Stomach smooth muscle (tissue), 2 donors: ENCODE measurements at regions not wholly inside any gene's neighbourhood (a gene's known extent, or its start where the extent isn't known, plus 50 kb on each side); places are given as distances from the start of the nearest gene placed in this dataset.

ENCODE experiments used
- H3K27ac ChIP-seq: one replicate; pipeline ENCODE4 v1.7.0; 2013; ENCODE audit warnings: mild to moderate bottlenecking, low read length, inconsistent platforms
- H3K27me3 ChIP-seq, 2 donors: one replicate each; pipeline ENCODE4 v1.7.0; 2013; ENCODE audit warnings: low read length in 2 of 2; ENCODE audit not compliant: insufficient read depth in 2 of 2, control insufficient read depth in 1 of 2
- H3K36me3 ChIP-seq, 2 donors: one replicate each; pipeline ENCODE4 v1.7.0; 2013; ENCODE audit warnings: low read length in 2 of 2; ENCODE audit not compliant: control insufficient read depth in 2 of 2, insufficient read depth in 2 of 2
- H3K4me1 ChIP-seq: one replicate; pipeline ENCODE4 v1.7.0; 2013; ENCODE audit warnings: low read length; ENCODE audit not compliant: control insufficient read depth, insufficient read depth
- H3K4me3 ChIP-seq, 2 donors: one replicate each; pipeline ENCODE4 v1.7.0; 2013; ENCODE audit warnings: low read length in 2 of 2
- H3K9ac ChIP-seq, 2 donors: one replicate each; pipeline ENCODE4 v1.7.0; 2013; ENCODE audit warnings: low read length in 2 of 2, mild to moderate bottlenecking in 1 of 2
- H3K9me3 ChIP-seq, 2 donors: one replicate each; pipeline ENCODE4 v1.7.0; 2013; ENCODE audit warnings: low read length in 2 of 2; ENCODE audit not compliant: control insufficient read depth in 2 of 2
- donor health status: healthy.
- donor health status: Pancreatic carcinoma.

DNA sequence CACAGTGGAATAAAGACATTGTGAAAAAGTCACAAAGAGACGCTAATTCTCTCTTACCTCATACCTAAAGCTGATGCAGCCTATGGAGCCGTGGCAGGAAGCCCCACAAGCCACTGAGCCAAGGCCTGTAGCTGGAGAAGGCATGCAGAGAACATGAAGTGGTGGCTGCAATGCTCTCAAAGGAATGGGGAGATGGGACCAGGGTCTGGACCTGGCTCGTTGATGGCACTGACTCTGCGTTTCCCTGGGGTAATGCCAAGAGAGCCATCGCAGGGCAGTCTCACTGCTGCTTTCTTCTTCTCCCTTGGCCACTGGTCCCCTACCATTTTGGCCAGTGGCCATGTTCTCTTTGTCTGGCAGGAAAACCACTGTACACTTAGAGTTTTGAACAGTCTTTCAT, 329.9 kb upstream of the ZMIZ1 start:
- Histone ChIP-seq H3K27ac (no peak overlapping the region), H3K9ac (no peak overlapping the region), H3K27me3 (no peaks in the 10 kb centered on the region), H3K4me1 (peaks cover 23% of the 10 kb centered on the region), H3K36me3 (no peaks in the 10 kb centered on the region), H3K9me3 (no peaks in the 10 kb centered on the region), H3K4me3 (no peak overlapping the region)

DNA sequence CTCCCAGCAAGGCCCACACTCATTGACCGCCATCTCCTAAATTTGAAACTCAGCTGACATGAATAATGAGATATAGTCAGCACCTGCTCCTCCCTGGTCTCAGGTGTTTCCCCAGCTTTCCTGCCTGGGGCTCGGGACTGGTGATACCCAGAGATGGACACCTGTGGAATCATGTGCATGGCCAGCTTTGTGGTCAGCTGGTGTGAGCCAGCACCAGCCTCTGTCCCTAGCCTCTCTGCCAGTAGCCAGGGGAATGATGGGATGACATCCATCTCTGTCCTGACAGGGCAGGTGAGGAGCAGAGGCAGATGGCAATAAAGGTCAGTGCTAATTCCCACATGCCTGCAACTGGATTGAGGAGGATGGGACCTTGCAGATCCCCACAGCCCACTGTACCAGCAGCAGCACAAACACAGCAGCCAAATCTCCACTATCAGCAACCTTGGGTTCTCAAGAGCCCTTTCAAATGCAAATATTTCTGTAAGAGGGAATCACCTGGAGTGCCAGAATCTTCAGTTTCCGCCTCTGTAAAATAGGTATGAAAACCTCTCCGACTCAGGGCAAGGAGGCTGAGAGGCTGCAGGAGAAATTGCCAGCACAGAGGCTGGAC, 329.2 kb upstream of the ZMIZ1 start:
- no peaks in the 10 kb centered on the region for H3K9me3 ChIP-seq
- H3K36me3 ChIP-seq: no peaks in the 10 kb centered on the region

GRCh38 chr10:78740976-78741915, 327.5 kb upstream of the ZMIZ1 start:
- H3K9ac ChIP-seq: no peak overlapping the region
- no peaks in the 10 kb centered on the region for H3K27me3 ChIP-seq
- H3K36me3 ChIP-seq: no peaks in the 10 kb centered on the region
- peaks cover 39% of the 10 kb centered on the region for H3K4me1 ChIP-seq
- no peak overlapping the region for H3K4me3 ChIP-seq
- H3K9me3 ChIP-seq: no peaks in the 10 kb centered on the region
- no peak overlapping the region for H3K27ac ChIP-seq

More for the DNA sequence above, 329.2 kb upstream of the ZMIZ1 start:
- Histone ChIP-seq H3K9ac (no peak overlapping the region), H3K4me1 (peaks cover 30% of the 10 kb centered on the region), H3K27me3 (no peaks in the 10 kb centered on the region), H3K4me3 (no peak overlapping the region), H3K27ac (no peak overlapping the region)

DNA sequence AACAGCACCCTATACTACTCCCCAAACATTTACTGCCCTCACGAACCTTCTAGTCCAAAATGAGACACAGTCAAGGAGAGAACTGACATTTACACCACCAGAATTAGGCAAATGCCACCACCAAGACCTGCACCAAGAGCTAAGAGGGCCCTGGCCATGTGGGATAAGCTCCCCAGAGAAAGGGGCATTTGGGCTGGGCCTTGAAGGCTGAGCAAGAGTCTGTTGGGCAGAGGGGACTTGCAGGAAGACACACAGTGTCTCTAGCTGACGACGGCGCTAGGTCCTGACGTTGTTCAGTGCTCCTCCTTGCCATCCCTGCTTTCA, 326.4 kb upstream of the ZMIZ1 start:
- no peaks in the 10 kb centered on the region for H3K36me3 ChIP-seq
- H3K9me3 ChIP-seq: no peaks in the 10 kb centered on the region
- peaks cover 39% of the 10 kb centered on the region for H3K4me1 ChIP-seq
- H3K27ac ChIP-seq: peak overlapping the region; percentile 60
- no peak overlapping the region for H3K9ac ChIP-seq
- H3K27me3 ChIP-seq: no peaks in the 10 kb centered on the region
- no peak overlapping the region for H3K4me3 ChIP-seq

GRCh38 chr10:78742730-78743615, 325.8 kb upstream of the ZMIZ1 start:
- peak overlapping the region in 1 of 2 donors; percentile 5 for H3K9ac ChIP-seq
- no peaks in the 10 kb centered on the region for H3K36me3 ChIP-seq
- H3K27ac ChIP-seq: peak overlapping the region; percentile 60
- peaks cover 39% of the 10 kb centered on the region for H3K4me1 ChIP-seq
- H3K9me3 ChIP-seq: no peaks in the 10 kb centered on the region
- H3K27me3 ChIP-seq: no peaks in the 10 kb centered on the region
- H3K4me3 ChIP-seq: no peak overlapping the region

DNA sequence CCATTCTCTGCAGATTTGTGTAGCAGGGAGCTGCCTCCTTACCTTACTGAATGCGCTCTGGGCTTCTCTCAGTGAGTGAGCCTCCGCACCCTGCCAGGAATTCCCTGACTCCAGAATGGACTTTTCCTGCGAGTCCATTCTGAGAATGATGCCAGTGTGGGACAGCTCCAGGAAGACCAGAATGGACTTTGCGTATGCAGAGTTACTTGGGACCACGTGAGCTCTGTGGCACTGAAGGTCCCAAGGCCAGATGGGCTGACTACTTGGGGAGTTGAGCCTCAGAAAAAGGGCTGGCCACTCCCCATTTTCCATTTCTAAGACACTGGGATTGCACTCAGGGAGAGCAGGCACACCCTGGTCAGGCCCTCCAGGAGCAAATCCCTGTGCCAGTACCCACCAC, 324.7 kb upstream of the ZMIZ1 start:
- Histone ChIP-seq H3K27me3 (no peaks in the 10 kb centered on the region), H3K36me3 (no peaks in the 10 kb centered on the region), H3K9me3 (no peaks in the 10 kb centered on the region), H3K27ac (no peak overlapping the region), H3K4me1 (peaks cover 39% of the 10 kb centered on the region), H3K4me3 (no peak overlapping the region), H3K9ac (no peak overlapping the region)

DNA sequence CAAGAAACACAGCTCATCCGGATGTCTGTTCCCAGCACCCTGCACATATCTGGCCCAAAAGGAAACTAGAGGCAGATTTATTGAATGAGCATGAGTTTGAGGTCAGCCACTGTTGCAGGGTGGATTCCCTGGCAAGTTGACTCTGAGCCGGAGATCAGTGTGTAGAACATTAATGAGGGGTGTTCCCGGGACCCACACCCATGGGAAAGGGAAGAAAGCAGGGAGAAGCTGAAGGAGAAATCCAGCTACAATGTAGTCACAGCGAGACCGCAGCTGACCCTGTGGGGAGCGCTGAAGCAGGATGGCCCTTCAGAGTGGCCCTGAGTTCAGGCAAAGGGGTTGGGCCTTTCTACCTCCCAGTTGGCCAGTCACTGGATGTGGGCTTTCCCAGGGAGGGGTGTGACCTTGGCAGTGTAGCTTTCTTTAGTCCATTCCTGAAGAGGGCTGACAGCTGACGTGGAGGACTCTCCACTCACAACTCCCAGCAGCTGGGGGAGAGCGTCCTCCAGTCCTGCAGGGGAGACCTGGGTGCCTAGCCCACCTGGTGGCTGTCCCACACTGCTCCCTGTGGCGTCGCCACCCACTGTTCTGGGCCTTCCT, 324.2 kb upstream of the ZMIZ1 start:
- H3K27ac ChIP-seq: no peak overlapping the region
- H3K27me3 ChIP-seq: no peaks in the 10 kb centered on the region
- no peak overlapping the region for H3K4me3 ChIP-seq
- H3K4me1 ChIP-seq: peaks cover 39% of the 10 kb centered on the region
- H3K9ac ChIP-seq: no peak overlapping the region
- no peaks in the 10 kb centered on the region for H3K36me3 ChIP-seq
- H3K9me3 ChIP-seq: no peaks in the 10 kb centered on the region

- Histone ChIP-seq H3K27me3 (no peaks in the 10 kb centered on the region), H3K4me1 (peaks cover 39% of the 10 kb centered on the region), H3K27ac (no peak overlapping the region), H3K36me3 (no peaks in the 10 kb centered on the region), H3K9me3 (no peaks in the 10 kb centered on the region), H3K4me3 (no peak overlapping the region), H3K9ac (no peak overlapping the region)
Measured at GRCh38 chr10:78745441-78745840, 323.3 kb upstream of the ZMIZ1 start.

DNA sequence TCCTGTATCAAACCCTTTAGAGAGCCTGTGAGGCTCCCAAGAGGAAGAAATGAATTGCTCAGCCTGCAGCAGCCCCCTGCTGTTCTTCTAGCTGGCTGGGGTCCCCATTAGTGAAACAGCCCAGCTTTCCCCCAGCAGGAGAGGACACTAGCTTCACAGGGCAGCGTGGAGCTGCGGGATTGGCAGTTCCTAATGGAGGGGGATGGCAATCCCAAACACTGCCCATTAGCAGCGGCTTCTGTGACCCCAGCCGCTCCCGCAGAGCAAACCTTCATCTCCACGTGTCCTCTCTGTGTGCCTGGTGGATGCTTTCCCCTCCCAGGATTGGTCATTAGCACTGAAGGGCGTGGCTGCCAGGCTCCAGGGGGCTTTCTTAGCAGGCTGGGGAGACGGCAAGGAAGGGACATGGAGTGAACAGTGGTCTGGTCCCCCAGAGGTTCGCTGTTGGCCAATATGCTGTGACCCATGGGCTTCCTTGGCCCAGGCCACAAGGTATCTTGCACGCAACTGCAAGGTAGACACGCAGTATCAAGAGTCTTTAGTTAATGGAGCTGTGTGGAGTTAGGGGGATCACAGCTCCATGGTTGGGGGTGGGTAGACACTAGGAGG, 322.5 kb upstream of the ZMIZ1 start:
- Histone ChIP-seq H3K9me3 (no peaks in the 10 kb centered on the region), H3K27ac (no peak overlapping the region), H3K27me3 (no peaks in the 10 kb centered on the region), H3K4me1 (peaks cover 35% of the 10 kb centered on the region), H3K36me3 (no peaks in the 10 kb centered on the region), H3K9ac (no peak overlapping the region), H3K4me3 (no peak overlapping the region)
